ENCODE measurements at regions not wholly inside any gene's neighbourhood (a gene's known extent, or its start where the extent isn't known, plus 50 kb on each side); places are given as distances from the start of the nearest gene placed in this dataset.

DNA sequence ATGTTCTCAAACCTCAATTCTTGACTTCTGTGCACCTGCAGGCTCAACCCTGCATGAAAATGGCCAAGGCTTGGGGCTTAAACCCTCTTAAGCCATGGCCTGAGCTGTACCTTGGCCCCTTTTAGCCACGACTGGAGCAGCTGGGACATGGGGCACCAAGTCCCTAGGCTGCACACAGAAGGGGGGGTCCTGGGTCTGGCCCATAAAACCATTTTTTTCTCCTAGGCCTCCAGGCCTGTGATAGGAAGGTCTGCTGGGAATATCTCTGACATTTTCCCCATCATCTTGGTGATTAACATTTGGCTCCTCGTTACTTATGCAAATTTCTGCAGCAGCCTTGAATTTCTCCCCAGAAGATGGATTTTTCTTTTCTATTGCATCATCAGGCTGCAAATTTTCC, 119.4 kb upstream of the VGLL2 start:
- H3K4me3 Mint-ChIP-seq: no peak overlapping the region
- H3K27me3 Mint-ChIP-seq: no peaks in the 10 kb centered on the region
- DNase-seq: no peak
- H3K4me1 Mint-ChIP-seq (ENCODE audit: low read depth): no peaks in the 10 kb centered on the region
- ChIA-PET POLR2A (no interaction called here), CTCF (no interaction called here)
- H3K36me3 Mint-ChIP-seq: no peaks in the 10 kb centered on the region
- H3K27ac Mint-ChIP-seq: no peak overlapping the region
- H3K9me3 Mint-ChIP-seq: no peaks in the 10 kb centered on the region
- intact Hi-C loops (cut with micrococcal nuclease): no loop called here

DNA sequence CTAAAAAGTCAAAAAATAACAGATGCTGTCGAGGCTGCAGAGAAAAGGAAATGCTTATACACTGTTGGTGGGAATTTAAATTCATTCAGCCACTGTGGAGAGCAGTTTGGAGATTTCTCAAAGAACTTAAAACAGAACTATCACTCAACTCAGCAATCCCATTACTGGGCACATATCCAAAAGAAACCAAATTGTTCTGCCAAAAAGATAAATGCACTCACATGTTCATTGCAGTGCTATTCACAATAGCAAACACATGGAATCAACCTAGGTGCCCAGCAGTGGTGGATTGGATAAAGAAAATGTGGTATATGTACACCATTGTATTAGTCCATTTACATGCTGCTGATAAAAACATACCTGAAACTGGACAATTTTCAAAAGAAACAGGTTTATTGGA, 116.0 kb upstream of the VGLL2 start:
- no peak for DNase-seq
- no peaks in the 10 kb centered on the region for H3K27me3 Mint-ChIP-seq
- H3K4me3 Mint-ChIP-seq: no peak overlapping the region
- intact Hi-C loops (cut with micrococcal nuclease): no loop called here
- no peaks in the 10 kb centered on the region for H3K4me1 Mint-ChIP-seq (ENCODE audit: low read depth)
- ChIA-PET POLR2A (no interaction called here), CTCF (no interaction called here)
- no peaks in the 10 kb centered on the region for H3K36me3 Mint-ChIP-seq
- peaks cover 3% of the 10 kb centered on the region for H3K9me3 Mint-ChIP-seq
- H3K27ac Mint-ChIP-seq: no peak overlapping the region

GRCh38 chr6:117156741-117157140, 108.6 kb upstream of the VGLL2 start:
- Mint-ChIP-seq H3K9me3 (peaks cover 3% of the 10 kb centered on the region), H3K4me1 (ENCODE audit: low read depth) (no peaks in the 10 kb centered on the region), H3K27ac (no peak overlapping the region), H3K36me3 (no peaks in the 10 kb centered on the region), H3K27me3 (no peaks in the 10 kb centered on the region), H3K4me3 (no peak overlapping the region)
- POLR2A ChIA-PET: no interaction called here
- intact Hi-C loops (cut with micrococcal nuclease): no loop called here
- no peak for DNase-seq
- CTCF ChIA-PET: no interaction called here

GRCh38 chr6:117157448-117157847, 107.9 kb upstream of the VGLL2 start:
- H3K4me3 Mint-ChIP-seq: no peak overlapping the region
- no peaks in the 10 kb centered on the region for H3K4me1 Mint-ChIP-seq (ENCODE audit: low read depth)
- CTCF ChIA-PET: no interaction called here
- H3K9me3 Mint-ChIP-seq: no peaks in the 10 kb centered on the region
- no peaks in the 10 kb centered on the region for H3K36me3 Mint-ChIP-seq
- no peaks in the 10 kb centered on the region for H3K27me3 Mint-ChIP-seq
- intact Hi-C loops (cut with micrococcal nuclease): no loop called here
- no peak for DNase-seq
- H3K27ac Mint-ChIP-seq: no peak overlapping the region
- POLR2A ChIA-PET: no interaction called here

DNA sequence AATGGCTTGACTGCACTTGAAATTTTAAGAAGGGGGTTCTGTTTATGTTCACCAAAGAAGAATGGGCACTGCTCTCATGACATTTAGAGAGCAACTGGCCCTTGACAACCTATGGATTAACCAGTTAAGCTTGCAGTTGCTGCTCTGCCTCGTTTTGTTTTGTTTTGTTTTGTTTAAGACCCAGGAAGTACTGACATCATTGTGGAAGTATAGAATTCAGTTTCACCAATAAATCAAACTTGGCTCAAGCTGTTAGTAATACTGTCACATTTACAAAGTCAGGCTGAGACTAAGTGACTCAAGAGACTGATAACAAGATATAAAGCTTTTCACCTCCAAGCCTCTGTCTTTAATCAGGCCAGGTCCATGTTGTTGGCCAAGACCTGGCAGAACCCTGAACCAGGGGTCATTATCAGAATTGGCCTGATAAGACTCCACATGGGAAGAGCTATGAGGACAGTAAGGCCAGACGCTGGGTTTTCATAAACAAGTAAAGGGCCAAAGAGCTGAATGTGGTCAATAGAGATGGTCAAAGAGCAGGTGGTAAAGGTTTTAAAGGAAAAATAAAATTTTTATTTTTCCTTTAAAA, 99.4 kb upstream of the VGLL2 start:
- ChIA-PET CTCF (no interaction called here), POLR2A (no interaction called here)
- Mint-ChIP-seq H3K9me3 (no peaks in the 10 kb centered on the region), H3K4me3 (no peak overlapping the region), H3K4me1 (ENCODE audit: low read depth) (no peaks in the 10 kb centered on the region), H3K27me3 (no peaks in the 10 kb centered on the region), H3K36me3 (no peaks in the 10 kb centered on the region), H3K27ac (no peak overlapping the region)
- DNase-seq: no peak
- intact Hi-C loops (cut with micrococcal nuclease): no loop called here

GRCh38 chr6:117167520-117168271, 97.7 kb upstream of the VGLL2 start:
- Mint-ChIP-seq H3K36me3 (no peaks in the 10 kb centered on the region), H3K27ac (no peak overlapping the region), H3K4me1 (ENCODE audit: low read depth) (no peaks in the 10 kb centered on the region), H3K4me3 (no peak overlapping the region), H3K27me3 (no peaks in the 10 kb centered on the region), H3K9me3 (peaks cover 2% of the 10 kb centered on the region)
- DNase-seq: no peak
- intact Hi-C loops (cut with micrococcal nuclease): no loop called here
- CTCF ChIA-PET: no interaction called here
- POLR2A ChIA-PET: no interaction called here

DNA sequence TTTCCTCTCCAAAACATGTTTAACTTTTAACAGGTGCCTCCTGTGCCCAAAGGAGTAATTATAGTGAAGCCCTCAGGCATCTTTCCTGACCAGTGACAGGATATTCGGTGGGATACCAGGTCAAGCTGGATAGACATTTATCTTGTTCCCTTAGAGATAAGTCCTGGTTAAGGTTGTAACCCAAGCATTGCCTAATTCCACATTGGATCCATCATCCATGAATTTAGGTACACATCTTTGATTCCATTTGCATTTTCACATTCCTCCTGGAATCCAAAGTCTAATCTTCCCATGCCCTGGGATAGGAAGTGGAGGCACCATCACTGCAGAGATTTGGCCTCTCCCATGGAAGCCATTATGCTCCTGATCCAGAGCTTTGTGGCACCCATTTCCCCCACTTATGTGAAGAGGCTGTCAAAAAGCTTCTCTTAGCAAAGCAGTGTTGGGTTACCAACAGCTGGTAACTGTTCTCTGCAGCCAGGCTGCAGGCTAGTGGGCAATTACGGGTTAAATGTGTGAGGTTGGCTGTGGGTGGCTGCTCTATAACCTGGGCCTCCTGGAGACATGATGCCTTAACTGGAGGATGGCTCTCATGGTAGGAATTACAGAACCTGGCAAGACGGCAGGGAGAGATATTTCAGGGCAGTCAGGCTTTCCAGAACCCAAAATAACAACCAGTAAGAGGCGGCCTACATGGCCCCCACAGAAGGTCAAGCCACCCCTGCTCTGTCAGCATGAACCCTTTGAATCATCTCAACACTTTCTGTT, 96.9 kb upstream of the VGLL2 start:
- Mint-ChIP-seq H3K9me3 (peaks cover 2% of the 10 kb centered on the region), H3K36me3 (no peaks in the 10 kb centered on the region), H3K4me3 (no peak overlapping the region), H3K27ac (no peak overlapping the region), H3K27me3 (no peaks in the 10 kb centered on the region), H3K4me1 (ENCODE audit: low read depth) (no peaks in the 10 kb centered on the region)
- intact Hi-C loops (cut with micrococcal nuclease): no loop called here
- CTCF ChIA-PET: no interaction called here
- DNase-seq: no peak
- POLR2A ChIA-PET: no interaction called here

DNA sequence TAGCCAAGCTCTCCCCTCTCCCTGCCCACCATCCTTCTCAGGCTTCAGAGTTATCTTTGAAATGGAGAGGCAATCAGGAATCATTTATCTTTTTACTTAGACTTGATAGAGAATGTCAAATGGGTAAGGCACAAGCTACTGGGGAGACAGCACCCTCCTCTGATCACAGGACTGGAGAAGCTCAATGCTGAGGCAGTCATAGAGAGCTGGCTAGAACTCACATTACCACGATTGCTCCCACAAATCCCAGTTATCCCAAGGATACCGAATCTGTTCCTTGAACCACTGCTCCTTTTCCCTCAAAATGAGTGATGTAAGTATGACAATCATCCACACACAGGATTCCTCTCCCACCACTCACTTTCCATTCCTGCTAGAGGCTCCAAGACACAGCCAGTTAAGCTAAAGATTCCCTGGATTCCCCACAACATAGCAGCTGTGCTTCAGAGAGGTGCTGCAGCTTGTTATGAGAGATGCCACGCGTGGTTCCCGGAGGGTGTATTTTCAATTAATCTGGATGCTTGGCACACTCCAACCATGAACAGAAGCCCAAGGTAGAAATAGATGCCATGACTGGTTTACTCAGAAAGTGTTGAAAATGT, 96.2 kb upstream of the VGLL2 start:
- peaks cover 2% of the 10 kb centered on the region for H3K9me3 Mint-ChIP-seq
- intact Hi-C loops (cut with micrococcal nuclease): no loop called here
- POLR2A ChIA-PET: no interaction called here

DNA sequence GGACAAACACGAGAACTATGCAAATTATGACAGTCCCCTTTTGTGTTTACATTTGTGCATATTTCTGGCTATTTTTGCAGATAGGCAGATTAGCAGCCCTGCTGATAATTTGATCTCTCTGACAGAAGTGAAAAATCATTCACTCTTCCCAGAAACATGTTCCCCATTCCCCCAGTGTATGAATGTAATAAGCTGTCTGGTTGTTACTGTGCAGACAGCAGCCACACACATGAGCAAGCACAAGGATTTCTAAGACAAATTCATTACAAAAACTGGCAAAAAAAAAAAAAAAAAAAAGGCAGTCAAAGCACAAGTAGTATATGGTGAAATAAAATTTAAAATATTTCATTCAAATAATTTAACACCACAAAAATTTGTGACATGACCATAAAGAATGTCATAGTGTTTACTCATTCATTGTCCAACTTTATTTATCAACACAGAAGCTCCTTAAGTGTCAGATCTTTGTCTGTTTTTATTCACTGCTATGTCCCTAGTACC, 95.5 kb upstream of the VGLL2 start:
- Mint-ChIP-seq H3K4me3 (no peak overlapping the region), H3K36me3 (no peaks in the 10 kb centered on the region), H3K27me3 (no peaks in the 10 kb centered on the region), H3K4me1 (ENCODE audit: low read depth) (no peaks in the 10 kb centered on the region), H3K9me3 (peaks cover 2% of the 10 kb centered on the region), H3K27ac (no peak overlapping the region)
- no peak for DNase-seq
- intact Hi-C loops (cut with micrococcal nuclease): no loop called here
- POLR2A ChIA-PET: no interaction called here
- CTCF ChIA-PET: no interaction called here

More for the DNA sequence above, 96.2 kb upstream of the VGLL2 start:
- Mint-ChIP-seq H3K4me1 (ENCODE audit: low read depth) (no peaks in the 10 kb centered on the region), H3K36me3 (no peaks in the 10 kb centered on the region), H3K27me3 (no peaks in the 10 kb centered on the region), H3K27ac (no peak overlapping the region), H3K4me3 (no peak overlapping the region)
- CTCF ChIA-PET: no interaction called here
- DNase-seq: no peak

DNA sequence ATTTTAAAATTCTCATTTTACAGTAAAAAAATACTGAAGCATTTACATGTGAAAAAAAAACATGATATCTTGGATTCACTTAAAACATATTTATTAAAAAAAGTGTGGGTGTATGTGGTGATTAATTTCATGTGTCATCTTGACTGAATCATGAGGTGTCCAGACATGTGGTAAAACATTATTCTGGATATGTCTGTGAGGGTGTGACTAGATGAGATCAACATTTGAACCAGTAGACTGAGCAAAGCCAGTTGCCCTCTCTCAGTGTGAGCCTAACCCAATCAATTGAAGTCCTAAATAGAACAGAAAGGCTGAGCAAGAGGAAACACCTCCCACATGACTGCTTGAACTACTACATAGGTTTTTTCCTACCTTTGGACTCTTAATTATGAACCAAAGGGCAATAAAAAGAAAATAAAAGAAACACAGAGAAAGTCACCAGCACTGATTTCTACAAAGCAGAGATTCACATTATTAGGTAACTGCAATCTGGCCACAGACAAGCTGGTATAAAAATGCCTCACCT, 90.5 kb upstream of the VGLL2 start:
- CTCF ChIA-PET: no interaction called here
- Mint-ChIP-seq H3K36me3 (no peaks in the 10 kb centered on the region), H3K27me3 (no peaks in the 10 kb centered on the region), H3K27ac (no peak overlapping the region), H3K4me1 (ENCODE audit: low read depth) (no peaks in the 10 kb centered on the region), H3K4me3 (no peak overlapping the region), H3K9me3 (peaks cover 9% of the 10 kb centered on the region)
- intact Hi-C loops (cut with micrococcal nuclease): no loop called here
- POLR2A ChIA-PET: no interaction called here
- no peak for DNase-seq

GRCh38 chr6:117188627-117189201, 76.6 kb upstream of the VGLL2 start:
- POLR2A ChIA-PET: no interaction called here

DNA sequence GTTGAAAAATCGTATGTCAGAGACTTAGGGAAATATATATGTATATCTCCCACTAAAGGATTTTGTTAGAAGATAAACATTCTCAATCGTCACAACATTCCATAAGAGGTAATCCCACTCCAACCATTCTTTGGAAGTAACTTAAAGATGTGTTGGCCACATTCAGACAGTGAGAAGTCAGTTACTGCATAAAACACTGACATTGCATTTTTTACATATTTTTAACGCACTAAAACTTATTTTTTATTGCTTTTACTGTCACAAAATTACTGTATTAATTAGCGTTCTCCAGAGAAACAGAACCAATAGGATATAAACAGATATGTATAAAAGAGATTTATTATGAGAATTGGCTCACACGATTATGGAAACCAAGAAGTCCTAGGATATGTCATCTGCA, 74.3 kb upstream of the VGLL2 start:
- no peaks in the 10 kb centered on the region for H3K36me3 Mint-ChIP-seq
- DNase-seq: no peak
- no peaks in the 10 kb centered on the region for H3K9me3 Mint-ChIP-seq
- H3K4me1 Mint-ChIP-seq (ENCODE audit: low read depth): no peaks in the 10 kb centered on the region
- H3K27me3 Mint-ChIP-seq: no peaks in the 10 kb centered on the region
- CTCF ChIA-PET: no interaction called here
- intact Hi-C loops (cut with micrococcal nuclease): no loop called here
- H3K27ac Mint-ChIP-seq: no peak overlapping the region
- no peak overlapping the region for H3K4me3 Mint-ChIP-seq
- POLR2A ChIA-PET: no interaction called here

More at GRCh38 chr6:117188627-117189201, 76.6 kb upstream of the VGLL2 start:
- Mint-ChIP-seq H3K27ac (no peak overlapping the region), H3K36me3 (no peaks in the 10 kb centered on the region), H3K4me1 (ENCODE audit: low read depth) (no peaks in the 10 kb centered on the region), H3K9me3 (peaks cover 3% of the 10 kb centered on the region), H3K27me3 (no peaks in the 10 kb centered on the region), H3K4me3 (no peak overlapping the region)
- CTCF ChIA-PET: no interaction called here
- intact Hi-C loops (cut with micrococcal nuclease): no loop called here
- DNase-seq: no peak

Data from activated CD4-positive, alpha-beta memory T cell treated with anti-CD3 and anti-CD28 coated beads for 36 hours (primary cell).